ENCODE measurements at regions not wholly inside any gene's neighbourhood (a gene's known extent, or its start where the extent isn't known, plus 50 kb on each side); places are given as distances from the start of the nearest gene placed in this dataset.

- H2AFZ ChIP-seq (ENCODE audit: control insufficient read depth, low read length), result no peak overlapping the region
- no peaks in the 10 kb centered on the region for H3K36me3 ChIP-seq (ENCODE audit: control insufficient read depth in 2 of 2, extremely low read depth in 1 of 2, insufficient read depth in 2 of 2, low read length in 2 of 2)
- no peaks in the 10 kb centered on the region for H3K27me3 ChIP-seq (ENCODE audit: control insufficient read depth, extremely low read depth, insufficient read depth, low read length)
- no peaks in the 10 kb centered on the region for H3K9me3 ChIP-seq (ENCODE audit: control insufficient read depth, low read depth, low read length)
- no peaks in the 10 kb centered on the region for H3K4me1 ChIP-seq (ENCODE audit: control insufficient read depth, extremely low read depth, insufficient read depth, low read length)
- H3K4me3 ChIP-seq (ENCODE audit: control insufficient read depth in 2 of 3, extremely low read depth in 1 of 3, insufficient read depth in 2 of 3, low read depth in 1 of 3, low read length in 3 of 3), result no peak overlapping the region
- dilution Hi-C loops (cut with MboI; ENCODE audit: extremely low pct_ligation_motif_present, low sequenced_read_pairs), result no loop called here
- H3K9me1 ChIP-seq (ENCODE audit: control insufficient read depth, extremely low read depth, insufficient read depth, low read length), result no peaks in the 10 kb centered on the region
- H3K27ac ChIP-seq (ENCODE audit: control insufficient read depth, insufficient read depth, low read length), result no peak overlapping the region
- H3K4me2 ChIP-seq (ENCODE audit: control insufficient read depth, extremely low read depth, insufficient read depth, low read depth, low read length), result no peak overlapping the region
- no peaks in the 10 kb centered on the region for H3K79me2 ChIP-seq (ENCODE audit: control insufficient read depth, insufficient read depth, low read length)
- DNase-seq (ENCODE audit: low read depth, low spot score), result no peak
- TF ChIP-seq CTCF (optimal IDR thresholded peaks at IDR 0.05 in 1 of 3, IDR thresholded peaks at IDR 0.05 in 1 of 3, conservative IDR thresholded peaks at IDR 0.05 in 1 of 3; ENCODE audit: extremely low read depth in 1 of 3, insufficient read depth in 2 of 3, low read length in 3 of 3) (no peak), EZH2 (IDR thresholded peaks at IDR 0.05; ENCODE audit: low read length) (no peak)
- no peaks in the 10 kb centered on the region for H4K20me1 ChIP-seq (ENCODE audit: control insufficient read depth, extremely low read depth, insufficient read depth, low read length)
- FAIRE-seq, result no peak
- H3K9ac ChIP-seq (ENCODE audit: control insufficient read depth, extremely low read depth, insufficient read depth, low read length), result no peak overlapping the region
Measured at GRCh38 chr18:28338316-28338715, 161.4 kb upstream of the CDH2 start.

GRCh38 chr18:28334516-28334915 lies 157.6 kb upstream of the CDH2 start:
- H3K27ac ChIP-seq (ENCODE audit: control insufficient read depth, insufficient read depth, low read length), result no peak overlapping the region
- no peaks in the 10 kb centered on the region for H3K9me3 ChIP-seq (ENCODE audit: control insufficient read depth, low read depth, low read length)
- dilution Hi-C loops (cut with MboI; ENCODE audit: extremely low pct_ligation_motif_present, low sequenced_read_pairs), result no loop called here
- no peak overlapping the region for H3K9ac ChIP-seq (ENCODE audit: control insufficient read depth, extremely low read depth, insufficient read depth, low read length)
- no peak overlapping the region for H2AFZ ChIP-seq (ENCODE audit: control insufficient read depth, low read length)
- no peaks in the 10 kb centered on the region for H4K20me1 ChIP-seq (ENCODE audit: control insufficient read depth, extremely low read depth, insufficient read depth, low read length)
- H3K79me2 ChIP-seq (ENCODE audit: control insufficient read depth, insufficient read depth, low read length), result no peaks in the 10 kb centered on the region
- TF ChIP-seq EZH2 (IDR thresholded peaks at IDR 0.05; ENCODE audit: low read length) (no peak), CTCF (optimal IDR thresholded peaks at IDR 0.05 in 1 of 3, IDR thresholded peaks at IDR 0.05 in 1 of 3, conservative IDR thresholded peaks at IDR 0.05 in 1 of 3; ENCODE audit: extremely low read depth in 1 of 3, insufficient read depth in 2 of 3, low read length in 3 of 3) (no peak)
- H3K36me3 ChIP-seq (ENCODE audit: control insufficient read depth in 2 of 2, extremely low read depth in 1 of 2, insufficient read depth in 2 of 2, low read length in 2 of 2), result no peaks in the 10 kb centered on the region
- H3K27me3 ChIP-seq (ENCODE audit: control insufficient read depth, extremely low read depth, insufficient read depth, low read length), result no peaks in the 10 kb centered on the region
- DNase-seq (ENCODE audit: low read depth, low spot score) (no peak), FAIRE-seq (no peak)
- no peak overlapping the region for H3K4me2 ChIP-seq (ENCODE audit: control insufficient read depth, extremely low read depth, insufficient read depth, low read depth, low read length)
- no peak overlapping the region for H3K4me3 ChIP-seq (ENCODE audit: control insufficient read depth in 2 of 3, extremely low read depth in 1 of 3, insufficient read depth in 2 of 3, low read depth in 1 of 3, low read length in 3 of 3)
- H3K9me1 ChIP-seq (ENCODE audit: control insufficient read depth, extremely low read depth, insufficient read depth, low read length), result no peaks in the 10 kb centered on the region
- no peaks in the 10 kb centered on the region for H3K4me1 ChIP-seq (ENCODE audit: control insufficient read depth, extremely low read depth, insufficient read depth, low read length)

Data from keratinocyte (primary cell).